ENCODE measurements at regions not wholly inside any gene's neighbourhood (a gene's known extent, or its start where the extent isn't known, plus 50 kb on each side); places are given as distances from the start of the nearest gene placed in this dataset.

GRCh38 chr18:27411013-27411412, 225.9 kb upstream of the CHST9 start:
- CTCF ChIA-PET: no interaction called here
- intact Hi-C loops (cut with micrococcal nuclease; ENCODE audit: unreplicated experiment): no loop called here
- Mint-ChIP-seq H3K36me3 (ENCODE audit: insufficient read depth, unreplicated experiment) (no peaks in the 10 kb centered on the region), H3K4me1 (ENCODE audit: low read depth, unreplicated experiment) (peaks cover 23% of the 10 kb centered on the region), H3K4me3 (ENCODE audit: low read depth, unreplicated experiment) (no peak overlapping the region), H3K27ac (ENCODE audit: unreplicated experiment) (no peak overlapping the region), H3K27me3 (ENCODE audit: unreplicated experiment) (no peaks in the 10 kb centered on the region), H3K9me3 (ENCODE audit: low read depth, unreplicated experiment) (peaks cover 2% of the 10 kb centered on the region)
- no peak for TF ChIP-seq CTCF (IDR thresholded peaks at IDR 0.05; ENCODE audit: unreplicated experiment)
- BruUV-seq (replicated peaks): no TSS peak
- no peak for DNase-seq

GRCh38 chr18:27404855-27405254, 219.7 kb upstream of the CHST9 start:
- no peak for TF ChIP-seq CTCF (IDR thresholded peaks at IDR 0.05; ENCODE audit: unreplicated experiment)
- BruUV-seq (replicated peaks): no TSS peak
- H3K27me3 Mint-ChIP-seq (ENCODE audit: unreplicated experiment): no peaks in the 10 kb centered on the region
- CTCF ChIA-PET: no interaction called here
- H3K4me3 Mint-ChIP-seq (ENCODE audit: low read depth, unreplicated experiment): no peak overlapping the region
- no peaks in the 10 kb centered on the region for H3K9me3 Mint-ChIP-seq (ENCODE audit: low read depth, unreplicated experiment)
- no peak overlapping the region for H3K27ac Mint-ChIP-seq (ENCODE audit: unreplicated experiment)
- DNase-seq: no peak
- peaks cover 6% of the 10 kb centered on the region for H3K4me1 Mint-ChIP-seq (ENCODE audit: low read depth, unreplicated experiment)
- H3K36me3 Mint-ChIP-seq (ENCODE audit: insufficient read depth, unreplicated experiment): no peaks in the 10 kb centered on the region
- intact Hi-C loops (cut with micrococcal nuclease; ENCODE audit: unreplicated experiment): no loop called here

GRCh38 chr18:27400001-27400400, 214.9 kb upstream of the CHST9 start:
- TF ChIP-seq CTCF (IDR thresholded peaks at IDR 0.05; ENCODE audit: unreplicated experiment): peak; percentile 49
- CTCF ChIA-PET: no interaction called here
- BruUV-seq (replicated peaks): no TSS peak
- Mint-ChIP-seq H3K4me1 (ENCODE audit: low read depth, unreplicated experiment) (peaks cover 4% of the 10 kb centered on the region), H3K27me3 (ENCODE audit: unreplicated experiment) (no peaks in the 10 kb centered on the region), H3K9me3 (ENCODE audit: low read depth, unreplicated experiment) (no peaks in the 10 kb centered on the region), H3K36me3 (ENCODE audit: insufficient read depth, unreplicated experiment) (no peaks in the 10 kb centered on the region), H3K27ac (ENCODE audit: unreplicated experiment) (no peak overlapping the region), H3K4me3 (ENCODE audit: low read depth, unreplicated experiment) (no peak overlapping the region)
- intact Hi-C loops (cut with micrococcal nuclease; ENCODE audit: unreplicated experiment): loop anchor here (2.0 kb wide), 1 partner anchor 35 kb away; no protein-coding TSS in a partner anchor
- DNase-seq: peak; percentile 37

GRCh38 chr18:27395752-27396151, 210.6 kb upstream of the CHST9 start:
- H3K4me3 Mint-ChIP-seq (ENCODE audit: low read depth, unreplicated experiment): no peak overlapping the region
- no peaks in the 10 kb centered on the region for H3K9me3 Mint-ChIP-seq (ENCODE audit: low read depth, unreplicated experiment)
- H3K27ac Mint-ChIP-seq (ENCODE audit: unreplicated experiment): no peak overlapping the region

More at GRCh38 chr18:27395752-27396151, 210.6 kb upstream of the CHST9 start:
- no peak for TF ChIP-seq CTCF (IDR thresholded peaks at IDR 0.05; ENCODE audit: unreplicated experiment)
- CTCF ChIA-PET: no interaction called here
- intact Hi-C loops (cut with micrococcal nuclease; ENCODE audit: unreplicated experiment): no loop called here
- Mint-ChIP-seq H3K27me3 (ENCODE audit: unreplicated experiment) (no peaks in the 10 kb centered on the region), H3K36me3 (ENCODE audit: insufficient read depth, unreplicated experiment) (no peaks in the 10 kb centered on the region), H3K4me1 (ENCODE audit: low read depth, unreplicated experiment) (no peaks in the 10 kb centered on the region)
- no peak for DNase-seq
- BruUV-seq (replicated peaks): no TSS peak

All from Calu3 (cell line).